Ishikawa (cell line): ENCODE measurements at regions not wholly inside any gene's neighbourhood (a gene's known extent, or its start where the extent isn't known, plus 50 kb on each side); places are given as distances from the start of the nearest gene placed in this dataset.

ENCODE experiments used
- CEBPB ChIP-seq: IDR thresholded peaks from 2 replicates; pipeline ENCODE4 v1.6.1; 2012
- CREB1 ChIP-seq: IDR thresholded peaks from 2 replicates; pipeline ENCODE4 v1.6.1; 2012; ENCODE audit warnings: low read depth
- EGR1 ChIP-seq: IDR thresholded peaks from 2 replicates; pipeline ENCODE4 v1.6.1; 2012
- EP300 ChIP-seq: IDR thresholded peaks from 2 replicates; pipeline ENCODE4 v1.6.1; 2012; ENCODE audit warnings: borderline replicate concordance
- NFIC ChIP-seq: IDR thresholded peaks from 2 replicates; pipeline ENCODE4 v1.6.1; 2012
- TAF1 ChIP-seq: IDR thresholded peaks from 2 replicates; pipeline ENCODE4 v1.6.1; 2012; ENCODE audit warnings: low read depth, mild to moderate bottlenecking
- TCF12 ChIP-seq: IDR thresholded peaks from 2 replicates; pipeline ENCODE4 v1.6.1; 2012; ENCODE audit warnings: low read depth
- YY1 ChIP-seq: IDR thresholded peaks from 2 replicates; pipeline ENCODE4 v1.6.1; 2012; ENCODE audit warnings: low read depth
- ZBTB7A ChIP-seq: IDR thresholded peaks from 2 replicates; pipeline ENCODE4 v1.6.1; 2012; ENCODE audit warnings: low read depth
- TF ChIP-seq, protein P1 (sequence below): IDR thresholded peaks from 2 replicates; pipeline ENCODE4 v1.6.1; 2012
- TF ChIP-seq, protein P2 (sequence below): IDR thresholded peaks from 2 replicates; pipeline ENCODE4 v1.6.1; 2012; ENCODE audit warnings: low read depth, mild to moderate bottlenecking
- TF ChIP-seq, protein P3 (sequence below): IDR thresholded peaks from 2 replicates; pipeline ENCODE4 v1.6.1; 2012

DNA sequence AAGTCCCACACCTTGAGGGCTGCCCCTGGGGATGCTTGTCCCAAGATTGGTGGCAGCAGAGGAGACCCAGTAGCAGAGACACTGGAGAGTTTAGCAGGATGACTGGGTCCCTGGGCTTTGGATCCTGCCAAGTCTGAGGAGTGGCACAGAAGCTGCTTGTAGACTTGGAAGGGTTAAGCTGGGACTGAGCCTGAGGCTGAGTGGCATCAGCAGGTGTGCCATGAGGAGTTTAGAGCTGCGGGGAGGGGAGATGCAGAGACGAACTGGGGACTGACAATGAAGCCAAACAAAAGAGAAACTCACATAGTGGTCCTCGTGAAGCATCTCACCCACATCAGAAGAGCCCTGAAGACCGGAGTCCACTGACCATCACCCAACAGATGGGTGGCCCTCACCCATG, 329.7 kb upstream of the KLHL29 start:
- TF ChIP-seq EGR1 (no peak), CREB1 (no peak), TCF12 (no peak), YY1 (no peak), ZBTB7A (no peak), TAF1 (no peak), EP300 (no peak), CEBPB (no peak), NFIC (no peak)
- TF ChIP-seq, protein P1, sequence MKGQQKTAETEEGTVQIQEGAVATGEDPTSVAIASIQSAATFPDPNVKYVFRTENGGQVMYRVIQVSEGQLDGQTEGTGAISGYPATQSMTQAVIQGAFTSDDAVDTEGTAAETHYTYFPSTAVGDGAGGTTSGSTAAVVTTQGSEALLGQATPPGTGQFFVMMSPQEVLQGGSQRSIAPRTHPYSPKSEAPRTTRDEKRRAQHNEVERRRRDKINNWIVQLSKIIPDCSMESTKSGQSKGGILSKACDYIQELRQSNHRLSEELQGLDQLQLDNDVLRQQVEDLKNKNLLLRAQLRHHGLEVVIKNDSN: no peak
- TF ChIP-seq, protein P2, sequence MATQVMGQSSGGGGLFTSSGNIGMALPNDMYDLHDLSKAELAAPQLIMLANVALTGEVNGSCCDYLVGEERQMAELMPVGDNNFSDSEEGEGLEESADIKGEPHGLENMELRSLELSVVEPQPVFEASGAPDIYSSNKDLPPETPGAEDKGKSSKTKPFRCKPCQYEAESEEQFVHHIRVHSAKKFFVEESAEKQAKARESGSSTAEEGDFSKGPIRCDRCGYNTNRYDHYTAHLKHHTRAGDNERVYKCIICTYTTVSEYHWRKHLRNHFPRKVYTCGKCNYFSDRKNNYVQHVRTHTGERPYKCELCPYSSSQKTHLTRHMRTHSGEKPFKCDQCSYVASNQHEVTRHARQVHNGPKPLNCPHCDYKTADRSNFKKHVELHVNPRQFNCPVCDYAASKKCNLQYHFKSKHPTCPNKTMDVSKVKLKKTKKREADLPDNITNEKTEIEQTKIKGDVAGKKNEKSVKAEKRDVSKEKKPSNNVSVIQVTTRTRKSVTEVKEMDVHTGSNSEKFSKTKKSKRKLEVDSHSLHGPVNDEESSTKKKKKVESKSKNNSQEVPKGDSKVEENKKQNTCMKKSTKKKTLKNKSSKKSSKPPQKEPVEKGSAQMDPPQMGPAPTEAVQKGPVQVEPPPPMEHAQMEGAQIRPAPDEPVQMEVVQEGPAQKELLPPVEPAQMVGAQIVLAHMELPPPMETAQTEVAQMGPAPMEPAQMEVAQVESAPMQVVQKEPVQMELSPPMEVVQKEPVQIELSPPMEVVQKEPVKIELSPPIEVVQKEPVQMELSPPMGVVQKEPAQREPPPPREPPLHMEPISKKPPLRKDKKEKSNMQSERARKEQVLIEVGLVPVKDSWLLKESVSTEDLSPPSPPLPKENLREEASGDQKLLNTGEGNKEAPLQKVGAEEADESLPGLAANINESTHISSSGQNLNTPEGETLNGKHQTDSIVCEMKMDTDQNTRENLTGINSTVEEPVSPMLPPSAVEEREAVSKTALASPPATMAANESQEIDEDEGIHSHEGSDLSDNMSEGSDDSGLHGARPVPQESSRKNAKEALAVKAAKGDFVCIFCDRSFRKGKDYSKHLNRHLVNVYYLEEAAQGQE: no peak
- TF ChIP-seq, protein P3, sequence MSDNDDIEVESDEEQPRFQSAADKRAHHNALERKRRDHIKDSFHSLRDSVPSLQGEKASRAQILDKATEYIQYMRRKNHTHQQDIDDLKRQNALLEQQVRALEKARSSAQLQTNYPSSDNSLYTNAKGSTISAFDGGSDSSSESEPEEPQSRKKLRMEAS: no peak
